DMS53 treated with DMSO at 0.1 percent for 48 hours (cell line): ENCODE measurements at regions not wholly inside any gene's neighbourhood (a gene's known extent, or its start where the extent isn't known, plus 50 kb on each side); places are given as distances from the start of the nearest gene placed in this dataset.

Source experiments
- DNase-seq: peaks from one replicate; lab custom pipeline; 2025; ENCODE audit not compliant: unreplicated experiment; lab: John Stamatoyannopoulos, UW

- DNase-seq = no peak
Measured at GRCh38 chr5:2575871-2576270, 175.6 kb downstream of the IRX2 start.

- no peak for DNase-seq
Measured at GRCh38 chr5:2575292-2575691, 176.2 kb downstream of the IRX2 start.

GRCh38 chr5:2574155-2574554 is 177.3 kb downstream of the IRX2 start:
- no peak for DNase-seq

GRCh38 chr5:2570586-2570985 is 180.9 kb downstream of the IRX2 start:
- no peak for DNase-seq

DNA sequence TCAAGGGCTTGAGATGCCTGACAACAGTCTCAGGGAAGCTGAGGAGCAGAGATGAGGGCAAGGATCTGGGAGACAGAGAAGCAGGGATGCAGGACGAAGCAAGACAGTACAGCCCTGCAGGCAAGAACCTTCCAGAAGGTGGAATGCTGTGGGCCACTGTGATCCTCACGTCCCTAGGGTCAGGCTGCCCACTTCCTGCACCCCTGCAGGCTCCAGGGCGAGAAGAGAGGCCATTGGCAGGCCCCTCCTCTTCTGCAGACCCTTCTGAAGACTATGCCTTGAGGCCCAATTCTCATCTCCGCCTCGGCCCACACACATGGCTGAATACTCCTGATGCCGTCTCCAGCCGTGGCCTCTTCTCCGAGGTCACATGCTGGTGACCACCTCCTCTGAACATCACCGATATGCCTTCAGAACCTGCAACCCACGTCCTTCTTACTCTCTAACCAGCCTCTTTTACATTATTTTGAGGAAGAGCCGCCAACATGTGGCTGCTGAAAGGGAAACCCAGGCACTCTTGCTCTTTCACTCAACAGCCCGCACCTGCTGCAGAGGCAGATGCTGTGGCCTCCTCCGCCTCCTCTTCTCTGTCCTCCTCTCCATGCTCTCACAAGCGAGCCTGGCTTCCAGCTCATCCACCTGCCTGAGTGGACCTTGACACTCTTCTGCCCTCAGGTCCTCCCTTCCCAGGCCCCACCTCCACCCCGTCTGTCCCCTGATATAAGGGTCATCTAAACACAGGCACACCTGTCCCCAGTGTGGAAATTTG is 181.5 kb downstream of the IRX2 start:
- DNase-seq = no peak

- DNase-seq = no peak
Measured at GRCh38 chr5:2569176-2569575, 182.3 kb downstream of the IRX2 start.

DNA sequence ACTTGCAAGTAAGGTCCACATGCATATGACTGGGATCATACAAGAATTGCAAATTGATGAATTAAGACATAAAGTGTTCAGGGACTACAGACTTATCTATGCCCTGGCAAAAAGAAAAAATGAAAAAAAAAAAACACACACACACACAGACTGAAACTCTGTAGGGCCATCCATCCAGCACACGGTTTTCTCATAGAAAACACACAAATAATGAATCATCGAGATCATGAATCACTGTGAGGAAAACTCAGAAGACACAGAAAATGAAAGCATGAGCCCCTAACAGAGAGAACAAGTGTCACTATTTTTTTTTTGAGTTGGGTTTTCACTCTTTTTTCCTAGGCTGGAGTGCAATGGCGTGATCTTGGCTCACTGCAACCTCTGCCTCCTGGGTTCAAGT is 185.2 kb downstream of the IRX2 start:
- DNase-seq = no peak

- DNase-seq = no peak
Measured at GRCh38 chr5:2565147-2565546, 186.3 kb downstream of the IRX2 start.

- no peak for DNase-seq
Measured at GRCh38 chr5:2563046-2563445, 188.4 kb downstream of the IRX2 start.

DNA sequence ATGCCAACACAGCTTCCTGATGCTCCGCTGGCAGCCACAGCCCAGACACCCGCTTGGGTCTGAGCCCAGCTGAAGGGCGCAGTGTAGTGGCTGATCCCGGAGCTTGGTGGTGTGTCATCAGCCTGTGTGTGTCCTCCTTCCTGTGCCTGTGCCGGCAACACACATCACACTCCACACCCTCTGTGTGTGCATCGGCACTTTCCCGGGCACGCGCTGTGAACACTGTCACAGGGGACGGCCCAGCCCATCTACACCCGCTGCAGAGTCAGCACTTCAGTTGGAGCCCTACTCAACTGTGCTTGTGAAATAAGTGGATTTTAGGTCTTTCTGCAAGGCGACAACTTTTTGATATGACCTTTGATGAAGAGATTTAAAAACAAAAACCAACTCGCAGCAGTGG is 189.4 kb downstream of the IRX2 start:
- DNase-seq = no peak

DNA sequence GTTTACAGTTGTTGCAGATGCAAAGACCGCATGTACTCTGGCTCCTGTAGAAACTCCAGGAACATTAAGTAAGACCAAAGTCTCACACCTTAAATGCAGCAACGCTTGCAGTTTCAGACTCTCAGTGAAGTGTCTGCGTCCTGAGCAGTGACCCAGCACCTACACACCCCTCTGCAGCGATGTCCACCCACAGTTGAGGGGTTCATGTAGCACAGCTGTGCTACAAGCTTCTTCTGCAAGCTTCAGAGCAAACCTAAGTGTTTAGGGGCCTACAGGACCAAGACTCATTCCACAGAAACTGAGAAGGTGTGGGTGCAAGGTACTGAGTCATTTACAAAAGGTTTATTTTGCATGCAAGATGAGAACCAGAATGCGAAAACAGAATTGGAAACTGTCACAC is 191.0 kb downstream of the IRX2 start:
- no peak for DNase-seq

- no peak for DNase-seq
Measured at GRCh38 chr5:2557435-2557834, 194.0 kb downstream of the IRX2 start.

- no peak for DNase-seq
Measured at GRCh38 chr5:2556375-2556966, 195.0 kb downstream of the IRX2 start.

DNA sequence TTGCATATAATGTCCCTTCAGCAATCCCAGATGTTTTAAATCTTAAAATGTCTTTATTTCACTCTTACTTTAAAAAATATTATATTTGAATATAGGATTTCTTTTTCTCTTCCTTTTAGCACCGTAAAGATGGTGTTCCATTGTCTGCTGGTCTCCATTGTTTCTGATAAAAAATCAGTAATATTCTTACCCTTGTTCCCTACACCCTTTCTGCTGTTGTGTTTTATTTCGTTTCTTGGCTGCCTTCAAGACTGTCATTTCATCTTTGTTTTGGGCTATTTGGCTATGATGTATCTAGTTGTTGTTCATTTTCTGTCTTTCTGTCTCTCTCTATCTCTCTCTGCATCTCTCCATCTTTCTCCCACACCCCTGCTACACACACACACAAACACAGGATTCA is 197.9 kb downstream of the IRX2 start:
- no peak for DNase-seq

GRCh38 chr5:2550509-2550908 is 201.0 kb downstream of the IRX2 start:
- no peak for DNase-seq

DNA sequence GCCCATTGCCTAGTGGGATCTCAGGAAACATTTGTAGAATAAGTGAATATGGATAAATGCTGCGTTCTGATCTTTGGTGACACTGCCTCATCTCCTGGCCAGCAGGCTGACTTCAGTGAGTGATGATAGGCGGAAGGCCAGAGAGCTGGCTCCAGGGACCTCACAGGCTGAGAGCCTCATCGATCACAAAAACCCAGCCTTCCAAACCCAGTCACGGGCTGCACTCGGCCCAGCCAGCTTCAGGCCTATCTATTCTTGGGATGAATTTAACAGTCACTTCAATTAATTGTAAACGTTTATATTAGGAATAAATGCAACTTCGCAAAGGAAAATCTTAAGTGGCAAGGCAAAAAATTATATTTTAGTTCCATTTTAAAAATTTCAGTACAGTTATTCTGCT is 201.6 kb downstream of the IRX2 start:
- no peak for DNase-seq

- DNase-seq = no peak
Measured at GRCh38 chr5:2549354-2549753, 202.1 kb downstream of the IRX2 start.

DNA sequence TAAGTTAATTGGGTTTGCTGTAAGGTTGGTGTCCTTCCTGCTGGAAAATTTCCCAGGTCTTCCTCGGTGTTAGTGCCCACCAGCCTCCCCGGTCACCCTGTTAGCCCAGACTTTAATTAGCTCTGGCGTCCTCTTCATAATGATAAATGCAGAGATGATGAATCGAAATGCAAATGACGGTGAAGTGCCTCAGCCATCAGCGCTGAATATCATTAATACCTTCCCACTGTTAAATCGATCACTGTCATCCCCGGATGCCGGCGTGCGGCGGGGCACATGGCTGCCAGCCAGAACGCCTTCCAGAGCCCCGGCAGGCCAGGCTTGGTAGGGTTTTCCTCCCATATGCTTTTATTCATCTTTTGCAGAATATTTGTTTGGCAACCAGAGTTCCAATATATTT is 204.5 kb downstream of the IRX2 start:
- DNase-seq = no peak

- DNase-seq = no peak
Measured at GRCh38 chr5:2544003-2544402, 207.5 kb downstream of the IRX2 start.

GRCh38 chr5:2542821-2543220 is 208.7 kb downstream of the IRX2 start:
- DNase-seq = no peak

DNA sequence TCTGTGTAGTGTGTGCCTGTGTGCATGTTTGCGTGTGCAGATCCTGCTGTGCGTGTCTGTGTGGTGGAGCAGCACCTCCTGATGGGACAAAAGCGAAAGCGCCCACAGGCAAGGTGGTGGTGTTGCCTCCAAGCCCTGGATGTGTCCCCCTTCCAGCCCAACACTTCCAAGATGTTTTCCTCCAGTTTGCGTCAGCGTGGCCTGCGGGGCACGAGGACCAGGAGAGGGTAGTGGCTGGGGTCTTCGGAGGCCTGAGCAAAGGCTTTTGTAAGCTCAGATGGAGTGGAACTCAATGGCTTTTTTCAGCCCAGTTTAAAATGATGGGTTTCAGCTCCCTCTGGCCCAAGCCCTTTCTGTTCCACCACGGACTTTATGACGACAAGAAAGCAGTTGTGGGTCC is 209.5 kb downstream of the IRX2 start:
- no peak for DNase-seq

- no peak for DNase-seq
Measured at GRCh38 chr5:2538169-2538568, 213.3 kb downstream of the IRX2 start.
